ENCODE measurements at regions not wholly inside any gene's neighbourhood (a gene's known extent, or its start where the extent isn't known, plus 50 kb on each side); places are given as distances from the start of the nearest gene placed in this dataset.

DNA sequence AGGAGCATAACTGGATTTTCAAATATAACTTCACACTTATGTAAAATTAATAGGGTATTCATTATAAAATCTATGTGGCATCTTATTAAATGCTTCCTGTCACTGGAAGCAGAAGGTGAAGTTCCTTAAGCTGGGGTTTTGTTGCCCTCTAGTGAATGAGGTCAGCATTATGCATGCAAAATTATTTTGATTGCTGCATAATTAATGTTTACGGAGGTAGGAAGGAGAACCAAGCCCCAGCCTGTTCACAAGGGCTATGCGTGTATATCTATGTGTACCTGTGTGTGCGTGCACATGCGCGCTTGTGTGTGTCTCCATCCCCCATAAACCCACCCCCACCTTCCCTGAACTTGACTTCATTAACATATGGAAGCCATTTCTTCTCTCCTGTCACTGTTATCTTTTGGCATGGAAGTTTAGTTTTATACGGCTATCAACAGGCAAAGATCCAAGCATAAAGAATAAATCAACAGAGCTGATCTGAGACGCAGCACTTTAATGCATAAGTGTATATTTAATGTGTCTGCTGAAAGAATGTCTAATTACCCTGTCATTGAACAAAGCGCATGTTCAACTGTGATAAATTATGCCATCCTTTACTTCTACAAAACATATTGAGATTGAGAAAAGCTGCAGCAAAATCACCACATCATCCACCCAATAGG, 90.2 kb upstream of the CDH4 start:
- TF ChIP-seq RAD21 (conservative IDR thresholded peaks at IDR 0.05 in 1 of 2, IDR thresholded peaks at IDR 0.05 in 1 of 2) (peak; percentile 23 to 48; a peak in 2 of 5 replicates), PHF8 (IDR thresholded peaks at IDR 0.05; ENCODE audit: borderline replicate concordance, low read depth) (no peak), CBX2 (IDR thresholded peaks at IDR 0.05; ENCODE audit: borderline replicate concordance, low read depth) (no peak), POLR2A (IDR thresholded peaks at IDR 0.05; ENCODE audit: low read length) (no peak), HOXB5 (CRISPR knock-in tag; IDR thresholded peaks at IDR 0.05) (no peak), MYC (IDR thresholded peaks at IDR 0.05; ENCODE audit: borderline replicate concordance, low read length) (no peak), NPAS2 (CRISPR knock-in tag; IDR thresholded peaks at IDR 0.05; ENCODE audit: borderline replicate concordance) (no peak)
- TF ChIP-seq, protein P1, sequence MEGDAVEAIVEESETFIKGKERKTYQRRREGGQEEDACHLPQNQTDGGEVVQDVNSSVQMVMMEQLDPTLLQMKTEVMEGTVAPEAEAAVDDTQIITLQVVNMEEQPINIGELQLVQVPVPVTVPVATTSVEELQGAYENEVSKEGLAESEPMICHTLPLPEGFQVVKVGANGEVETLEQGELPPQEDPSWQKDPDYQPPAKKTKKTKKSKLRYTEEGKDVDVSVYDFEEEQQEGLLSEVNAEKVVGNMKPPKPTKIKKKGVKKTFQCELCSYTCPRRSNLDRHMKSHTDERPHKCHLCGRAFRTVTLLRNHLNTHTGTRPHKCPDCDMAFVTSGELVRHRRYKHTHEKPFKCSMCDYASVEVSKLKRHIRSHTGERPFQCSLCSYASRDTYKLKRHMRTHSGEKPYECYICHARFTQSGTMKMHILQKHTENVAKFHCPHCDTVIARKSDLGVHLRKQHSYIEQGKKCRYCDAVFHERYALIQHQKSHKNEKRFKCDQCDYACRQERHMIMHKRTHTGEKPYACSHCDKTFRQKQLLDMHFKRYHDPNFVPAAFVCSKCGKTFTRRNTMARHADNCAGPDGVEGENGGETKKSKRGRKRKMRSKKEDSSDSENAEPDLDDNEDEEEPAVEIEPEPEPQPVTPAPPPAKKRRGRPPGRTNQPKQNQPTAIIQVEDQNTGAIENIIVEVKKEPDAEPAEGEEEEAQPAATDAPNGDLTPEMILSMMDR (IDR thresholded peaks at IDR 0.05): peak; percentile 25; the same call in 2 of the 3 replicates
- TF ChIP-seq, protein P2, sequence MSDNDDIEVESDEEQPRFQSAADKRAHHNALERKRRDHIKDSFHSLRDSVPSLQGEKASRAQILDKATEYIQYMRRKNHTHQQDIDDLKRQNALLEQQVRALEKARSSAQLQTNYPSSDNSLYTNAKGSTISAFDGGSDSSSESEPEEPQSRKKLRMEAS (IDR thresholded peaks at IDR 0.05): no peak
